ENCODE measurements at regions not wholly inside any gene's neighbourhood (a gene's known extent, or its start where the extent isn't known, plus 50 kb on each side); places are given as distances from the start of the nearest gene placed in this dataset.

- no peak for ATAC-seq
- TF ChIP-seq TOX (CRISPR knock-in tag; IDR thresholded peaks at IDR 0.05; ENCODE audit: borderline replicate concordance) (no peak), CSRNP3 (CRISPR knock-in tag; IDR thresholded peaks at IDR 0.05) (no peak), TSHZ2 (CRISPR knock-in tag; IDR thresholded peaks at IDR 0.05) (no peak), TCF4 (CRISPR knock-in tag; IDR thresholded peaks at IDR 0.05; ENCODE audit: borderline replicate concordance) (no peak), CSDC2 (CRISPR knock-in tag; IDR thresholded peaks at IDR 0.05) (no peak), ZNF70 (CRISPR knock-in tag; IDR thresholded peaks at IDR 0.05) (no peak), PPARA (CRISPR knock-in tag; IDR thresholded peaks at IDR 0.05; ENCODE audit: borderline replicate concordance) (no peak), CREB5 (CRISPR knock-in tag; IDR thresholded peaks at IDR 0.05; ENCODE audit: low read depth) (no peak), ZNF8 (CRISPR knock-in tag; IDR thresholded peaks at IDR 0.05) (no peak), ZFP3 (CRISPR knock-in tag; IDR thresholded peaks at IDR 0.05) (no peak), GLIS3 (CRISPR knock-in tag; IDR thresholded peaks at IDR 0.05) (no peak), ARNTL (CRISPR knock-in tag; IDR thresholded peaks at IDR 0.05; ENCODE audit: borderline replicate concordance, low read depth) (no peak), ZNF565 (CRISPR knock-in tag; conservative IDR thresholded peaks at IDR 0.05; ENCODE audit: low read depth) (no peak), RARB (CRISPR knock-in tag; IDR thresholded peaks at IDR 0.05) (no peak), ZC3H10 (CRISPR knock-in tag; IDR thresholded peaks at IDR 0.05) (no peak), OSR1 (CRISPR knock-in tag; IDR thresholded peaks at IDR 0.05) (no peak), ISL1 (CRISPR knock-in tag; IDR thresholded peaks at IDR 0.05) (no peak), POU6F1 (CRISPR knock-in tag; IDR thresholded peaks at IDR 0.05; ENCODE audit: borderline replicate concordance, low read depth) (no peak), ZFP30 (CRISPR knock-in tag; IDR thresholded peaks at IDR 0.05) (no peak), PATZ1 (CRISPR knock-in tag; IDR thresholded peaks at IDR 0.05; ENCODE audit: borderline replicate concordance) (no peak)
Measured at GRCh38 chr3:21067031-21067813, 683.8 kb downstream of the ZNF385D start.

GRCh38 chr3:21062831-21063294 is 688.1 kb downstream of the ZNF385D start:
- no peak for ATAC-seq
- TF ChIP-seq CSDC2 (CRISPR knock-in tag; IDR thresholded peaks at IDR 0.05) (no peak), CREB5 (CRISPR knock-in tag; IDR thresholded peaks at IDR 0.05; ENCODE audit: low read depth) (no peak), ARNTL (CRISPR knock-in tag; IDR thresholded peaks at IDR 0.05; ENCODE audit: borderline replicate concordance, low read depth) (no peak), ZC3H10 (CRISPR knock-in tag; IDR thresholded peaks at IDR 0.05) (no peak), ZFP3 (CRISPR knock-in tag; IDR thresholded peaks at IDR 0.05) (no peak), ISL1 (CRISPR knock-in tag; IDR thresholded peaks at IDR 0.05) (no peak), PPARA (CRISPR knock-in tag; IDR thresholded peaks at IDR 0.05; ENCODE audit: borderline replicate concordance) (no peak), TSHZ2 (CRISPR knock-in tag; IDR thresholded peaks at IDR 0.05) (no peak), TOX (CRISPR knock-in tag; IDR thresholded peaks at IDR 0.05; ENCODE audit: borderline replicate concordance) (no peak), POU6F1 (CRISPR knock-in tag; IDR thresholded peaks at IDR 0.05; ENCODE audit: borderline replicate concordance, low read depth) (no peak), ESRRG (CRISPR knock-in tag; IDR thresholded peaks at IDR 0.05) (no peak), TCF4 (CRISPR knock-in tag; IDR thresholded peaks at IDR 0.05; ENCODE audit: borderline replicate concordance) (no peak)

Measured in SK-N-SH treated with all-trans-retinoic acid at 6 μM for 48 hours (cell line).